ENCODE measurements at regions not wholly inside any gene's neighbourhood (a gene's known extent, or its start where the extent isn't known, plus 50 kb on each side); places are given as distances from the start of the nearest gene placed in this dataset.

DNA sequence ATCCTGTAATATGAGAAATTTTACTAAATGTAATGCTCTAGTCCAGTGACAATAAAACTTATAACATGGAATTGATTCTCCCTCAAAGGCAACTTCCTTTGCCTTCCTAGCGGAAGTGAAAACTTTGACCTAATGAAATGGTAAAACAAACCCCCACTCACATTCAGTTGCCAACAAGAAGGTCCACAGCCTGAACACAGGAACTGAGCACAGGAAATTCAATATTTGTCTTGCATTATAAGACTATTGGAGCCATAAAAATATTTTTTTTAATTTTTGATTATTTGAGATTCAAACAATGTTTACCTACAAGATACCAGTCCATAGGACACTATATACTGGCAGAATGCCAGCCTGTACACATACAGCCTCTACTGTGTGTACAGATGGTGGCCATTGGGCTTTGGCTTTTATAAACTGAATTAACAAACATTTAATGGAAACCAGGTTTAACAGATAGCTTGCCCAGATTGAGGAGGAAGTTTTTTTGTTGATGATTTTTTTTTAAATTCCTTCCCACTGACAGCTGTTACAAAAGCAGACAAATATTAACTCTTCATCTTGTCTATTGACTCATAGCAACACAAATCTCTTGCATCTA lies 481.5 kb upstream of the JAG1 start:
- Histone ChIP-seq H2BK15ac (ENCODE audit: low read depth, poor library complexity, severe bottlenecking) (no peak overlapping the region), H2BK5ac (ENCODE audit: low read depth, low read length, poor library complexity, severe bottlenecking) (no peak overlapping the region), H3K4me1 (ENCODE audit: control insufficient read depth, insufficient read depth, low read depth, low read length) (peaks cover 7% of the 10 kb centered on the region), H3K4me2 (ENCODE audit: low read length, poor library complexity, severe bottlenecking) (no peak overlapping the region), H3K23ac (ENCODE audit: low read length in 2 of 2) (no peak overlapping the region), H3K4me3 (ENCODE audit: insufficient read depth in 1 of 2, low read depth in 1 of 2, low read length in 2 of 2) (no peak overlapping the region), H3K27me3 (ENCODE audit: control insufficient read depth in 1 of 2, insufficient read depth in 1 of 2, low read length in 2 of 2) (peaks cover 0 to 4% of the 10 kb centered on the region in 2 experiments), H2BK12ac (ENCODE audit: low read length in 2 of 2) (no peak overlapping the region), H3K9ac (ENCODE audit: low read length) (no peak overlapping the region), H3K18ac (ENCODE audit: low read depth in 1 of 2, low read length in 2 of 2) (no peak overlapping the region), H3K27ac (ENCODE audit: low read length, poor library complexity, severe bottlenecking) (no peak overlapping the region), H3K4ac (ENCODE audit: low read depth in 1 of 2, low read length in 2 of 2) (no peak overlapping the region), H2BK120ac (ENCODE audit: low read depth, low read length) (no peak overlapping the region), H3K79me1 (replicated peaks; ENCODE audit: low read length, poor library complexity, severe bottlenecking) (no peaks in the 10 kb centered on the region), H3K14ac (ENCODE audit: low read length in 2 of 2) (no peak overlapping the region), H2AK5ac (ENCODE audit: low read length, severe bottlenecking) (no peak overlapping the region), H3K9me3 (ENCODE audit: control insufficient read depth, low read length) (no peaks in the 10 kb centered on the region), H4K8ac (ENCODE audit: low read length) (no peak overlapping the region), H4K91ac (ENCODE audit: low read length) (no peak overlapping the region), H2AFZ (ENCODE audit: low read depth, low read length) (no peak overlapping the region), H3K36me3 (ENCODE audit: control insufficient read depth in 1 of 2, insufficient read depth in 2 of 2, low read depth in 1 of 2, low read length in 2 of 2) (no peaks in the 10 kb centered on the region)
- no peak for DNase-seq
- 60% methylated on average over 1 of the region's 1 CpG for WGBS

DNA sequence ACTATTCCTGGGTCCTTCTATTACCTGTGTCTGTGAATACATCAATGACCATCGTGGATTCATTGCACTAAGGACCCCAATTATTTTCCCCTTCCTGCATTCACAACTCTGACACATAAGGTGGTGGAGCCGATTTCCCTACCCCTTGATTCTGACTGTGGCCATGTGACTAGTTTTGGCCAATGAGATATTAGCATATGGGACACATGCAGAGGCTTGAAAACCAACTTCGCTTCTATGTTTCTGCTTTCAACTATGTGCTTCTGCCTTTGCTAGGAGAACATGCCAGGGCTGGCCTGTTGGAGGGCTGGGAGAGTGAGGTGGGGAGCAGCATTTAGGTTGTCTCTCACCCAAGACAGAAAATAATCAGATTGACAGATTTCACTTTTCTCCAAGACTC lies 483.1 kb upstream of the JAG1 start:
- H4K8ac ChIP-seq (ENCODE audit: low read length) = no peak overlapping the region
- H2BK15ac ChIP-seq (ENCODE audit: low read depth, poor library complexity, severe bottlenecking) = no peak overlapping the region
- no peaks in the 10 kb centered on the region for H3K36me3 ChIP-seq (ENCODE audit: control insufficient read depth in 1 of 2, insufficient read depth in 2 of 2, low read depth in 1 of 2, low read length in 2 of 2)
- no peak overlapping the region for H3K4me2 ChIP-seq (ENCODE audit: low read length, poor library complexity, severe bottlenecking)
- no peak overlapping the region for H4K91ac ChIP-seq (ENCODE audit: low read length)
- WGBS = 98% methylated on average over 3 of the region's 3 CpGs
- peak overlapping the region in 1 of 2 experiments; percentile 40 for H2BK12ac ChIP-seq (ENCODE audit: low read length in 2 of 2)
- H3K4me1 ChIP-seq (ENCODE audit: control insufficient read depth, insufficient read depth, low read depth, low read length) = peaks cover 7% of the 10 kb centered on the region
- H2AK5ac ChIP-seq (ENCODE audit: low read length, severe bottlenecking) = no peak overlapping the region
- H3K79me1 ChIP-seq (replicated peaks; ENCODE audit: low read length, poor library complexity, severe bottlenecking) = no peaks in the 10 kb centered on the region
- H3K14ac ChIP-seq (ENCODE audit: low read length in 2 of 2) = no peak overlapping the region
- no peak overlapping the region for H3K27ac ChIP-seq (ENCODE audit: low read length, poor library complexity, severe bottlenecking)
- no peak overlapping the region for H3K23ac ChIP-seq (ENCODE audit: low read length in 2 of 2)
- H3K9ac ChIP-seq (ENCODE audit: low read length) = no peak overlapping the region
- H3K27me3 ChIP-seq (ENCODE audit: control insufficient read depth in 1 of 2, insufficient read depth in 1 of 2, low read length in 2 of 2) = peaks cover 0 to 4% of the 10 kb centered on the region in 2 experiments
- no peak overlapping the region for H2BK120ac ChIP-seq (ENCODE audit: low read depth, low read length)
- H2AFZ ChIP-seq (ENCODE audit: low read depth, low read length) = no peak overlapping the region
- H3K4me3 ChIP-seq (ENCODE audit: insufficient read depth in 1 of 2, low read depth in 1 of 2, low read length in 2 of 2) = no peak overlapping the region
- H2BK5ac ChIP-seq (ENCODE audit: low read depth, low read length, poor library complexity, severe bottlenecking) = no peak overlapping the region
- no peak overlapping the region for H3K4ac ChIP-seq (ENCODE audit: low read depth in 1 of 2, low read length in 2 of 2)
- no peak for DNase-seq
- H3K9me3 ChIP-seq (ENCODE audit: control insufficient read depth, low read length) = no peaks in the 10 kb centered on the region
- H3K18ac ChIP-seq (ENCODE audit: low read depth in 1 of 2, low read length in 2 of 2) = no peak overlapping the region

DNA sequence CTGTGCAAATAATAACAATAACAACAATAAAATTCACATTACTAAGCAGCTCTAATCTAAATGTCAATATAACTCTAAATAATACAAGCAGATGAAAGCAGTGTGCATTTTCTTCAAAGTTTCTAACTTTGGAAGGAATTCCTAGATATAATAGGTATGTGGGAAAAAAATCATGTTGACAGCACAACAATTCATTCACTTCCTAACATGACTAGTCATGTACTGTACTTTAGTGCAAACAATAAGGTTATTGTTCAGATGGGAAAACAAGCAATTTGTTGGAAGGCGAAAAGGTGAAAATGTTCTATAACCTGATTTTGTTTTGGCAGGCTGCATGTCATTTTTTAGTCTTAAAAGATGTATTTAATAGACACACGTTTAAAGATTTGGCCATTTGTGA lies 484.3 kb upstream of the JAG1 start:
- Histone ChIP-seq H3K9me3 (ENCODE audit: control insufficient read depth, low read length) (no peaks in the 10 kb centered on the region), H3K27ac (ENCODE audit: low read length, poor library complexity, severe bottlenecking) (no peak overlapping the region), H2AK5ac (ENCODE audit: low read length, severe bottlenecking) (no peak overlapping the region), H3K4me2 (ENCODE audit: low read length, poor library complexity, severe bottlenecking) (no peak overlapping the region), H4K8ac (ENCODE audit: low read length) (no peak overlapping the region), H3K4me1 (ENCODE audit: control insufficient read depth, insufficient read depth, low read depth, low read length) (peaks cover 3% of the 10 kb centered on the region), H2AFZ (ENCODE audit: low read depth, low read length) (no peak overlapping the region), H3K36me3 (ENCODE audit: control insufficient read depth in 1 of 2, insufficient read depth in 2 of 2, low read depth in 1 of 2, low read length in 2 of 2) (no peaks in the 10 kb centered on the region), H2BK15ac (ENCODE audit: low read depth, poor library complexity, severe bottlenecking) (no peak overlapping the region), H3K23ac (ENCODE audit: low read length in 2 of 2) (no peak overlapping the region), H2BK12ac (ENCODE audit: low read length in 2 of 2) (no peak overlapping the region), H2BK5ac (ENCODE audit: low read depth, low read length, poor library complexity, severe bottlenecking) (no peak overlapping the region), H3K79me1 (replicated peaks; ENCODE audit: low read length, poor library complexity, severe bottlenecking) (no peaks in the 10 kb centered on the region), H3K9ac (ENCODE audit: low read length) (no peak overlapping the region), H4K91ac (ENCODE audit: low read length) (no peak overlapping the region), H3K18ac (ENCODE audit: low read depth in 1 of 2, low read length in 2 of 2) (no peak overlapping the region), H3K14ac (ENCODE audit: low read length in 2 of 2) (no peak overlapping the region), H3K4me3 (ENCODE audit: insufficient read depth in 1 of 2, low read depth in 1 of 2, low read length in 2 of 2) (no peak overlapping the region), H2BK120ac (ENCODE audit: low read depth, low read length) (no peak overlapping the region), H3K27me3 (ENCODE audit: control insufficient read depth in 1 of 2, insufficient read depth in 1 of 2, low read length in 2 of 2) (no peaks in the 10 kb centered on the region), H3K4ac (ENCODE audit: low read depth in 1 of 2, low read length in 2 of 2) (no peak overlapping the region)
- no peak for DNase-seq
- WGBS = 96% methylated on average over 2 of the region's 2 CpGs

DNA sequence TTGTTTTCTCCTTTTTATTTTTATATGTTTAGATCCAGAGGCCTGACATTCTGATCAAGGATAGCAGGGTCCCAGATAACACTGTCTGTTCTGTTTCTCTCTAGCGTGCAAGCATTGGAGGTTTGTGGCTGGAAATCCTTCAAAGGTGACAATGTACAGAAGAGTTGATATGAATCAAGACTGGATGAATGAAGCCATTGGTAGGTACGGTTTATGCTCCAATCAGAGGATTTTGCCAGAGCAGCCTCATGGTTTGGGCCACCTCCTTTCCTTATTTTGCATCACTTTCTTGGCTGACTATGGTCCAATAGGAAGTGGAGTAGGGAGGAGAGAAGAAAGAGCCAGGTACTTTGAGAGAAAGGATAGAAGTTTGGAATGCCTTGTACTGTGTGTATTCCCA lies 484.8 kb upstream of the JAG1 start:
- no peak overlapping the region for H3K4me2 ChIP-seq (ENCODE audit: low read length, poor library complexity, severe bottlenecking)
- DNase-seq = no peak
- no peak overlapping the region for H3K23ac ChIP-seq (ENCODE audit: low read length in 2 of 2)
- no peak overlapping the region for H4K8ac ChIP-seq (ENCODE audit: low read length)
- peak overlapping the region in 1 of 2 experiments; percentile 11 for H2BK12ac ChIP-seq (ENCODE audit: low read length in 2 of 2)
- no peak overlapping the region for H4K91ac ChIP-seq (ENCODE audit: low read length)
- H3K4me3 ChIP-seq (ENCODE audit: insufficient read depth in 1 of 2, low read depth in 1 of 2, low read length in 2 of 2) = no peak overlapping the region
- no peak overlapping the region for H3K14ac ChIP-seq (ENCODE audit: low read length in 2 of 2)
- H3K27me3 ChIP-seq (ENCODE audit: control insufficient read depth in 1 of 2, insufficient read depth in 1 of 2, low read length in 2 of 2) = no peaks in the 10 kb centered on the region
- no peak overlapping the region for H2AFZ ChIP-seq (ENCODE audit: low read depth, low read length)
- no peak overlapping the region for H2BK120ac ChIP-seq (ENCODE audit: low read depth, low read length)
- no peaks in the 10 kb centered on the region for H3K36me3 ChIP-seq (ENCODE audit: control insufficient read depth in 1 of 2, insufficient read depth in 2 of 2, low read depth in 1 of 2, low read length in 2 of 2)
- no peak overlapping the region for H3K9ac ChIP-seq (ENCODE audit: low read length)
- no peak overlapping the region for H2AK5ac ChIP-seq (ENCODE audit: low read length, severe bottlenecking)
- H3K4ac ChIP-seq (ENCODE audit: low read depth in 1 of 2, low read length in 2 of 2) = no peak overlapping the region
- H2BK15ac ChIP-seq (ENCODE audit: low read depth, poor library complexity, severe bottlenecking) = no peak overlapping the region
- peaks cover 3% of the 10 kb centered on the region for H3K4me1 ChIP-seq (ENCODE audit: control insufficient read depth, insufficient read depth, low read depth, low read length)
- H3K18ac ChIP-seq (ENCODE audit: low read depth in 1 of 2, low read length in 2 of 2) = no peak overlapping the region
- H2BK5ac ChIP-seq (ENCODE audit: low read depth, low read length, poor library complexity, severe bottlenecking) = no peak overlapping the region
- H3K79me1 ChIP-seq (replicated peaks; ENCODE audit: low read length, poor library complexity, severe bottlenecking) = no peaks in the 10 kb centered on the region
- 95% methylated on average over 2 of the region's 2 CpGs for WGBS
- no peaks in the 10 kb centered on the region for H3K9me3 ChIP-seq (ENCODE audit: control insufficient read depth, low read length)
- H3K27ac ChIP-seq (ENCODE audit: low read length, poor library complexity, severe bottlenecking) = no peak overlapping the region

Data from mesenchymal stem cell (in vitro differentiated cells and primary cell).